HG03108 (cell line): ENCODE measurements at regions not wholly inside any gene's neighbourhood (a gene's known extent, or its start where the extent isn't known, plus 50 kb on each side); places are given as distances from the start of the nearest gene placed in this dataset.
"Not testable (repeated sequence)": the region's sequence is repeated elsewhere in the genome, so short reads cannot be mapped to it uniquely, and the experiment has no call there.

Experiments used
- ATAC-seq: cut with Tn5 transposase; IDR thresholded peaks from one replicate; pipeline ENCODE4 v1.9.1; 2021; ENCODE audit warnings: moderate library complexity; ENCODE audit not compliant: unreplicated experiment

GRCh38 chr1:148211191-148211590 lies 59.1 kb upstream of the NBPF11 start:
- ATAC-seq, result not testable (repeated sequence)

- not testable (repeated sequence) for ATAC-seq
Observed at GRCh38 chr1:148210624-148211023, 58.5 kb upstream of the NBPF11 start.

GRCh38 chr1:148210166-148210565 lies 58.1 kb upstream of the NBPF11 start:
- ATAC-seq, result not testable (repeated sequence)

GRCh38 chr1:148202013-148202412 lies 49.9 kb upstream of the NBPF11 start:
- not testable (repeated sequence) for ATAC-seq
